HL-60 (cell line): ENCODE measurements at regions not wholly inside any gene's neighbourhood (a gene's known extent, or its start where the extent isn't known, plus 50 kb on each side); places are given as distances from the start of the nearest gene placed in this dataset.

ENCODE experiments used
- DNase-seq, 2 experiments: peaks; one replicate each; pipeline ENCODE4 v3.0.0-alpha.2; 2010 to 2020; ENCODE audit warnings: low read depth in 1 of 2, low spot score in 1 of 2
- H3K27ac ChIP-seq: fragments of 250-450 bp; sonication (Bioruptor Pico); replicated peaks from 2 replicates; pipeline ENCODE4 v1.5.1; 2020; ENCODE audit warnings: mild to moderate bottlenecking, moderate library complexity
- H3K27me3 ChIP-seq: fragments of 250-450 bp; sonication (Bioruptor Pico); 2 replicates; pipeline ENCODE4 v1.5.1; 2021; ENCODE audit warnings: mild to moderate bottlenecking, moderate library complexity; ENCODE audit not compliant: insufficient read depth, poor library complexity, severe bottlenecking
- H3K4me3 ChIP-seq: replicated peaks from 2 replicates; pipeline ENCODE4 v1.5.1; 2011; ENCODE audit warnings: mild to moderate bottlenecking, control low read depth, low read length; ENCODE audit not compliant: insufficient read depth
- CTCF ChIP-seq: IDR thresholded peaks from one replicate; pipeline ENCODE4 v1.5.1; 2011; ENCODE audit warnings: low read length, control low read depth, inconsistent platforms; ENCODE audit not compliant: insufficient read depth
- GABPA ChIP-seq: IDR thresholded peaks from 2 replicates; pipeline ENCODE4 v1.6.1; 2012; ENCODE audit warnings: low read depth
- POLR2AphosphoS5 ChIP-seq: IDR thresholded peaks from 2 replicates; pipeline ENCODE4 v1.6.1; 2012; ENCODE audit warnings: low read depth
- REST ChIP-seq: IDR thresholded peaks from 2 replicates; pipeline ENCODE4 v1.6.1; 2012; ENCODE audit warnings: low read depth; ENCODE audit not compliant: insufficient replicate concordance
- SPI1 ChIP-seq: IDR thresholded peaks from 2 replicates; pipeline ENCODE4 v1.6.1; 2012; ENCODE audit warnings: low read depth, mild to moderate bottlenecking, borderline replicate concordance

- Histone ChIP-seq H3K27me3 (no peaks in the 10 kb centered on the region), H3K27ac (no peak overlapping the region), H3K4me3 (no peak overlapping the region)
- DNase-seq = no peak
- no peak for TF ChIP-seq CTCF
- no peak for TF ChIP-seq SPI1
- no peak for TF ChIP-seq REST
- no peak for TF ChIP-seq POLR2AphosphoS5
- TF ChIP-seq GABPA = no peak
These were observed 288.9 kb upstream of the CDH18 start for GRCh38 chr5:20276959-20277263.

GRCh38 chr5:20276061-20276958 lies 288.3 kb upstream of the CDH18 start:
- Histone ChIP-seq H3K27me3 (no peaks in the 10 kb centered on the region), H3K4me3 (no peak overlapping the region), H3K27ac (no peak overlapping the region)
- TF ChIP-seq REST (no peak), GABPA (no peak), SPI1 (no peak), CTCF (no peak), POLR2AphosphoS5 (no peak)
- no peak for DNase-seq

- H3K27ac ChIP-seq = no peak overlapping the region
- no peak for DNase-seq
- no peak for TF ChIP-seq REST
- H3K27me3 ChIP-seq = no peaks in the 10 kb centered on the region
- no peak overlapping the region for H3K4me3 ChIP-seq
These were observed 278.1 kb upstream of the CDH18 start for GRCh38 chr5:20266066-20266465.
